ENCODE measurements at regions not wholly inside any gene's neighbourhood (a gene's known extent, or its start where the extent isn't known, plus 50 kb on each side); places are given as distances from the start of the nearest gene placed in this dataset.

- TF ChIP-seq CTCF (IDR thresholded peaks at IDR 0.05; ENCODE audit: low read depth, low read length, missing input control): no peak
- no peak for TF ChIP-seq JUND (IDR thresholded peaks at IDR 0.05)
- TF ChIP-seq RXRA (IDR thresholded peaks at IDR 0.05): no peak
- TF ChIP-seq SP1 (IDR thresholded peaks at IDR 0.05): no peak
- TF ChIP-seq FOXA2 (IDR thresholded peaks at IDR 0.05): no peak
- no peak for TF ChIP-seq GABPA (IDR thresholded peaks at IDR 0.05 in 1 of 2, conservative IDR thresholded peaks at IDR 0.05 in 1 of 2)
Measured at GRCh38 chr13:83214452-83214851, 667.8 kb downstream of the SLITRK1 start (continued).

- DNase-seq (ENCODE audit: low spot score): no peak
Measured at GRCh38 chr13:83211301-83211700, 671.0 kb downstream of the SLITRK1 start.

More at GRCh38 chr13:83211301-83211700, 671.0 kb downstream of the SLITRK1 start:
- TF ChIP-seq FOXA2 (IDR thresholded peaks at IDR 0.05): no peak
- TF ChIP-seq CTCF (IDR thresholded peaks at IDR 0.05; ENCODE audit: low read depth, low read length, missing input control): no peak
- TF ChIP-seq TAF1 (conservative IDR thresholded peaks at IDR 0.05): no peak
- no peak for TF ChIP-seq ZBTB33 (IDR thresholded peaks at IDR 0.05)
- no peak for TF ChIP-seq ATF3 (IDR thresholded peaks at IDR 0.05)
- no peak for TF ChIP-seq NR2F2 (IDR thresholded peaks at IDR 0.05)
- TF ChIP-seq FOXA1 (IDR thresholded peaks at IDR 0.05): no peak
- no peak for TF ChIP-seq RAD21 (IDR thresholded peaks at IDR 0.05)
- TF ChIP-seq HNF4A (conservative IDR thresholded peaks at IDR 0.05): no peak
- no peak for TF ChIP-seq RXRA (IDR thresholded peaks at IDR 0.05)
- TF ChIP-seq MAX (IDR thresholded peaks at IDR 0.05): no peak
- no peak for TF ChIP-seq REST (IDR thresholded peaks at IDR 0.05)
- TF ChIP-seq EGR1 (IDR thresholded peaks at IDR 0.05; ENCODE audit: low read depth in 2 of 2): no peak
- TF ChIP-seq JUND (IDR thresholded peaks at IDR 0.05): no peak
- TF ChIP-seq YY1 (IDR thresholded peaks at IDR 0.05): no peak
- no peak for TF ChIP-seq HNF4G (IDR thresholded peaks at IDR 0.05)
- no peak for TF ChIP-seq GABPA (IDR thresholded peaks at IDR 0.05 in 1 of 2, conservative IDR thresholded peaks at IDR 0.05 in 1 of 2)
- no peaks in the 10 kb centered on the region for H3K4me1 ChIP-seq (ENCODE audit: control insufficient read depth in 4 of 4, insufficient read depth in 4 of 4, low read length in 3 of 4)
- no peaks in the 10 kb centered on the region for H3K36me3 ChIP-seq (ENCODE audit: control insufficient read depth in 4 of 4, insufficient read depth in 3 of 4, low read depth in 1 of 4, low read length in 3 of 4)
- no peak overlapping the region for H3K27ac ChIP-seq (ENCODE audit: low read depth in 1 of 2, low read length in 2 of 2)
- no peak overlapping the region for H3K4me3 ChIP-seq (ENCODE audit: low read depth in 1 of 3, low read length in 3 of 3)
- H3K9ac ChIP-seq (ENCODE audit: low read depth in 1 of 2, low read length in 2 of 2): no peak overlapping the region
- no peaks in the 10 kb centered on the region for H3K27me3 ChIP-seq (ENCODE audit: control insufficient read depth in 4 of 4, insufficient read depth in 4 of 4, low read length in 3 of 4)
- WGBS: 65% methylated on average over 1 of the region's 1 CpG
- H3K9me3 ChIP-seq (ENCODE audit: control insufficient read depth in 4 of 4, low read length in 3 of 4): peaks cover 0 to 3% (median 0%) of the 10 kb centered on the region in 4 donors
